ENCODE measurements at regions not wholly inside any gene's neighbourhood (a gene's known extent, or its start where the extent isn't known, plus 50 kb on each side); places are given as distances from the start of the nearest gene placed in this dataset.

DNA sequence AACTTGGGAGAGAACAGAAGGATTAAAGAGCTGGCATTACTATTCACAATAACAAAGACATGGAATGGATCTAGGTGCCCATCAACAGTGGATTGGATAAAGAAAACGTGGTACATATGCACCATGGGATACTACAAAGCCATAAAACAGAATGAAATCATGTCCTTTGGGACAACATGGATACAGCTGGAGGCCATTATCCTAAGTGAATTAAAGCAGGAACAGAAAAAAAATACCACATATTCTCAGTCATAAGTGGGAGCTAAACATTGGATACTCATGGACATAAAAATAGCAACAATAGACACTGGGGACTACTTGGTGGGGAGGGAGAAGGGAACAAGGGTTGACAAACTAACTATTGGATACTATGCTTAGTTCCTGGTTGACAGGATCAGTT lies 133.2 kb upstream of the ITGB1 start:
- no peak for TF ChIP-seq CTCF (conservative IDR thresholded peaks at IDR 0.05; ENCODE audit: low read length)
- TF ChIP-seq EZH2phosphoT487 (IDR thresholded peaks at IDR 0.05; ENCODE audit: borderline replicate concordance) = no peak

Data from Loucy (cell line).